ENCODE measurements at regions not wholly inside any gene's neighbourhood (a gene's known extent, or its start where the extent isn't known, plus 50 kb on each side); places are given as distances from the start of the nearest gene placed in this dataset.

DNA sequence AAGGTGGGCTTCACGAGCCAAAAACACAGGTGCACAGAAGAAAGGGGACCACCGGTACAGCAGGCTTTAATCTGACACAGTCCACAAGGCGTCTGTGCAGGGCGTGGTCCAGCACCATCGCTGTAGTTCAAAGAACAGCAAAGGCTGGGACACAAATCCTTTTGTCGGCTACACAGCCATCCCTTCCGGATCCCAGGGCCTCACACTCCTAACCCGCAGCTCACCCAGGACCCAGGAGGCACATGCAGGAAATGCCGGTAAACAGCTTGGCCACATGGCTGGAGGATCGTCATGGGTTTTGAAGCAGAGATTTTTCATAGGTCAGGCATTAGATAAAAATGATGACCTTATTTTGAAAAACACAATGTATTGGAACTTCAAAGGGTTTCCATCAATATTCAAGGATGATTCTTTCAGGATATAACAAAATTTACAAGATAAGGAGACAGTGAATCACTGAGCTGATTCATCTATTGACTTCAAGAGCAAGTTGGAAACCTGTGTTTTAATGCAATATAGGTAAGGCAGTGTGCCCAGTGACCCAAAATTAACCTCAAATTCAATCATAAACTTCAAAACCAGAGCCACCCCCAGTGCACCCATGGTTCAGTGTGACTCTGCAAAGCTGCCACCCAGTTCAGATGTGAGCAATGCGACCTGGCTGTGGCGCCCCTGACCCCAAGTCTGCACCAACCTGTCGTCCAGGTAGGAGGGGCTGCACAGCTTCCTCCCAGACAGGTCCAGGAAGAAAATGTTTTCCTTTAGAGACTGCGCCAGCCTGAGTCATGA, 74.4 kb downstream of the TMEM18 start:
- DNase-seq (ENCODE audit: low read depth in 1 of 2, low spot score in 1 of 2) = no peak
- in situ Hi-C loops (cut with HindIII; ENCODE audit: low pct_unique_long_range_greater_than_20kb, low sequenced_read_pairs) = no loop called here
- TF ChIP-seq JUND (IDR thresholded peaks at IDR 0.05; ENCODE audit: low read depth) = no peak

DNA sequence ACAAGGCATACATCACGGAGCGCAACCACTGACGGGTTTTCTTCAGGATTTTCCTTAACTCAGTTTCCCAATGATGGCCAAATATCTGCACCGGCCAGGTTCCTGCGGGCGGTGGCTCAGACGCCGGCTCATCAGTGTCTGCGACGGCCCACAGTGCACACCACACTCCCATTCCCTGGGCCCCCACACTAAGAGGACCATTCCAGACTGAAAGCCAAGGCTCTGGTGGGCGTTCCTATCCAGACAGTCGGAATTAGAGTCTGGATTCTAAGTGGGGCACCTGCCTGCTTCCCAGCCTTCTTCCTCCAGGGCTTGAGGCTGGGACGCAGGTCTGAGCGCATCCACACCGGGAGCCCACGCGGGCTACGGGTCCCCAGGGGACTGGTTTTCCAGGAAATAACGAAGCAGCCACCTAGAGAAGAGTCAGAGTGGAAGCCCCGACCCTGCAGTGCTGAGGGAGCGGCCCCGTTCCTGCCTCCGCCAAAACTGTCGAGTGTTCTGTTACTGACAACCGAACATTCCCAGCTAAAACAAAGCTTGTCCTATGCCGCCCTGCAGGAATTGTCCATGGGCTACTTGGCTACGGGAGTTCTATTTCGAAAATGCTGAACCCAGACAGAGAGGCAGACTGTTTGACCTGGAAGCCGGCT, 75.3 kb downstream of the TMEM18 start:
- in situ Hi-C loops (cut with HindIII; ENCODE audit: low pct_unique_long_range_greater_than_20kb, low sequenced_read_pairs) = no loop called here
- TF ChIP-seq JUND (IDR thresholded peaks at IDR 0.05; ENCODE audit: low read depth) = no peak
- no peak for DNase-seq (ENCODE audit: low read depth in 1 of 2, low spot score in 1 of 2)

GRCh38 chr2:601387-601698, 75.9 kb downstream of the TMEM18 start:
- no peak for DNase-seq (ENCODE audit: low read depth in 1 of 2, low spot score in 1 of 2)
- TF ChIP-seq JUND (IDR thresholded peaks at IDR 0.05; ENCODE audit: low read depth) = no peak
- in situ Hi-C loops (cut with HindIII; ENCODE audit: low pct_unique_long_range_greater_than_20kb, low sequenced_read_pairs) = no loop called here

DNA sequence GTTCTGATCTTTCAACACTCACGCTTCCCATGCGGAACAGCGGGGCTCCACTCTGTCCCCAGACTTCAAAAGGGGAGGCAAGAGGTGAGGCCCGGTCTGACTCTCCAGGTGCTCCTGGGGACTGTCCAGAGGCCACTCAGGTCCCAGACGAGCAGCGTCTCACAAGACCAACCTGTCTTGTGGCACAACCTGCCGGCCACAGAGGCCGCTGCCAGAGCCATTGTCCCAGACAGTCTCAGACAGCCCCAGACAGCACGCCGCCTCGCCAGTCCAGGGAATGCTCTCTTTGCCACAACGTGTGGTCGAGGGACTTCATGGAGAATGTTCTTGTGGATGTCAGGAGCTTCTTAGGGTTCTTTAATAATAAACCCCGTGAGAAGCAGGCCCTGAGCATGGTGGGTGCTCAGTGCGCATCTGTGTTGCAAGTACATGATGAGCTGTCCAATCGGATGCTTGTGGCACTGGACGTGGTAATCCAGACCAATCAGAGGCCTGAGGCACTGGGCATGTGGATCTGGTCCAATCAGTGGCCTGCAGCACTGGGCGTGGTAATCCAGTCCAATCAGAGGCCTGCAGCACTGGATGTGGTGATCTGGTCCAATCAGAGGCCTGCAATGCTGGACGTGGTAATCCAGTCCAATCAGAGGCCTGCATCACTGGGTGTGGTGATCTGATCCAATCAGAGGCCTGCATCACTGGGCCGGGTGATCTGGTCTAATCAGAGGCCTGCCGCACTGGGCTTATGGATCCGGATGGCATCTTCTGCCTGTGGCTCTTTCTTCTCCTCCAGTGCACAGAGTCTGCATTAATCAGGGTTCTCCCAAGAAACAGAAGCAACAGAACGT, 76.4 kb downstream of the TMEM18 start:
- peak in 1 of 2 experiments; percentile 4 for DNase-seq (ENCODE audit: low read depth in 1 of 2, low spot score in 1 of 2)
- in situ Hi-C loops (cut with HindIII; ENCODE audit: low pct_unique_long_range_greater_than_20kb, low sequenced_read_pairs) = no loop called here
- no peak for TF ChIP-seq JUND (IDR thresholded peaks at IDR 0.05; ENCODE audit: low read depth)

DNA sequence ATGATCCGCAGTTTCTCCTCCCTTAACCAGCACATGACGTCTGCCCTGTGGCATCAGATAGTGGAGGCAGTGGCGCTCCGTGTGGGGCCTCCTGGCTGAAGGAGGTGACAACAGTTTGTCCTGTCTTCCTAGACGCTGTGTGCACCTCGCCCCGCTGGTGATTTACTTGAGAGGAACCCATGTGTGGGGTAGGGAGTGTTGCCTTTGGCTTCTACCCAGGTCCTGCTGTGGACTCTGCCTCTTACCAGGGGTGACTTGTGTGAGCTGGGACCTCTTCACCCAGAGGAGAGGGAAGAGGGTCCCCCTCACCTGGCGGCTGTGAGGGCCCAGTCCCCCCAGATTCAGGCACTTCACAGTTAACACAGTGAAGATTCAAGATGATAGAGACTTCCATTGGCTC, 77.6 kb downstream of the TMEM18 start:
- no peak for TF ChIP-seq JUND (IDR thresholded peaks at IDR 0.05; ENCODE audit: low read depth)
- in situ Hi-C loops (cut with HindIII; ENCODE audit: low pct_unique_long_range_greater_than_20kb, low sequenced_read_pairs) = no loop called here
- no peak for DNase-seq (ENCODE audit: low read depth in 1 of 2, low spot score in 1 of 2)

- no peak for DNase-seq (ENCODE audit: low read depth in 1 of 2, low spot score in 1 of 2)
- TF ChIP-seq JUND (IDR thresholded peaks at IDR 0.05; ENCODE audit: low read depth) = no peak
- in situ Hi-C loops (cut with HindIII; ENCODE audit: low pct_unique_long_range_greater_than_20kb, low sequenced_read_pairs) = no loop called here
Observed at GRCh38 chr2:598058-598802, 79.0 kb downstream of the TMEM18 start.

DNA sequence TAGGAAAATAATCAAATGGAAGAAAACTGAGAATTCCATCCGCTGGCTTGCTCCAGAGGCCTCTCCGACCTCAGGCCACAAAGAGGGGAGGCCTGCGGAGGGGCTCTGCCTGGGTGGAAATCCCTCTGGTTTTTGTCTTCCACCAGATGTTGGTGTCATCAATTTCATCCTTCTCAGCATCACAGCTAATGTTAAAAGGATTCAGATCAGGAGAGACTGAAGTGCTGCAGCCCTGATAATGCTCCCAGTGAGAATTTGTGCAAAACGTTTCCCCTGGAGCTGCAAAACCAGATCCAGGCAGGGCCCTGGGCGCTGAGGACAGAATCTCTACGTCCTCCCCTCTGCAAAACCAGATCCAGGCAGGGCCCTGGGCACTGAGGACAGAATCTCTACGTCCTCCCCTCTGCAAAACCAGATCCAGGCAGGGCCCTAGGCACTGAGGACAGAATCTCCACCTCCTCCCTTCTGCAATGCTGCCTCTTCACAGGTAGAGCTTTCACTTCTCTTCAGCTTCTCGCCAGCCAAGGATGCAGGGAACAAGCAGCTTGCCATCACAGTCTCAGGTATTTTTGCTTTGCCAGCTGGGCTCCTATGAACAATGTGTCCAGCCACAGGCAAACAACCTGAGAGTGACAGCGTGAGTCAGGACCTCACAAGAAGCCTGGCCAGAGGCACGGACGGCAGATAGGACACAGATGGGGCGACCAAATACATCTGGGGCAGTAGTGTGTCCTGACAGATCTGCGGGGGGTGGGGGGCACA, 81.2 kb downstream of the TMEM18 start:
- DNase-seq (ENCODE audit: low read depth in 1 of 2, low spot score in 1 of 2) = peak in 1 of 2 experiments; percentile 19
- no peak for TF ChIP-seq JUND (IDR thresholded peaks at IDR 0.05; ENCODE audit: low read depth)
- in situ Hi-C loops (cut with HindIII; ENCODE audit: low pct_unique_long_range_greater_than_20kb, low sequenced_read_pairs) = no loop called here

DNA sequence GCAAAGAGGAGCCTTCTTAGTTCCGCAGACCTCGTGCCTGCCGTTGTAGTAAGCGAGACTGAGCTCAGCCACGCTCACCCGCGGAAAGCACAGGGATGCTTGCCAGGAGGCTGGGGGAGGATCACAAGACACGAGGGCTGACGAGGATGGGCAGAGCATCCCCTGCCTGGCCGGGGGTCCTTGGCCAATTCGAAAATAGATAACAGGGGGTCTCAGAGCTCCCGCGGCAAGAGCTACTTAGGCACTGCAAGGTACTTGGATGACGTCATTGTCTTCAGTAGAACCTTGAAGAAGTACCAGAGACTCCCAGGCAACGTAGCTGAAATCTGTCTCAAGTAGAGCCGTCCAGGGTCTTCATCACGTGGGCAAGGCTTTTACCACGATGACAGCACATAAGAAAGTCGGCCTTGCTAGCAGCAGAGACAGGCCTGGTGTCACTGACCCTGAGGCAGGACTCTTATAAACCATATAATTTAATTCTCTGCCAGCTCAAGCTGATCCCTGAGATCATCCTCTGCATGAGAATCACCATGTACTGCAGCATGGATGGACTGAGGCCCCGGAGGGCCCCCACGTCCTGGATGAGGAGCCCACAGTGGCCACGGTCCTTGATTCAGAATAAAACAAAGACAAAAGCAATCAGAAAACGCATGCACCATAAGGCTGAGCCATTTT, 81.9 kb downstream of the TMEM18 start:
- in situ Hi-C loops (cut with HindIII; ENCODE audit: low pct_unique_long_range_greater_than_20kb, low sequenced_read_pairs) = no loop called here
- TF ChIP-seq JUND (IDR thresholded peaks at IDR 0.05; ENCODE audit: low read depth) = no peak
- no peak for DNase-seq (ENCODE audit: low read depth in 1 of 2, low spot score in 1 of 2)

- in situ Hi-C loops (cut with HindIII; ENCODE audit: low pct_unique_long_range_greater_than_20kb, low sequenced_read_pairs) = no loop called here
- TF ChIP-seq JUND (IDR thresholded peaks at IDR 0.05; ENCODE audit: low read depth) = no peak
- DNase-seq (ENCODE audit: low read depth in 1 of 2, low spot score in 1 of 2) = no peak
Observed at GRCh38 chr2:594297-594949, 82.8 kb downstream of the TMEM18 start.

DNA sequence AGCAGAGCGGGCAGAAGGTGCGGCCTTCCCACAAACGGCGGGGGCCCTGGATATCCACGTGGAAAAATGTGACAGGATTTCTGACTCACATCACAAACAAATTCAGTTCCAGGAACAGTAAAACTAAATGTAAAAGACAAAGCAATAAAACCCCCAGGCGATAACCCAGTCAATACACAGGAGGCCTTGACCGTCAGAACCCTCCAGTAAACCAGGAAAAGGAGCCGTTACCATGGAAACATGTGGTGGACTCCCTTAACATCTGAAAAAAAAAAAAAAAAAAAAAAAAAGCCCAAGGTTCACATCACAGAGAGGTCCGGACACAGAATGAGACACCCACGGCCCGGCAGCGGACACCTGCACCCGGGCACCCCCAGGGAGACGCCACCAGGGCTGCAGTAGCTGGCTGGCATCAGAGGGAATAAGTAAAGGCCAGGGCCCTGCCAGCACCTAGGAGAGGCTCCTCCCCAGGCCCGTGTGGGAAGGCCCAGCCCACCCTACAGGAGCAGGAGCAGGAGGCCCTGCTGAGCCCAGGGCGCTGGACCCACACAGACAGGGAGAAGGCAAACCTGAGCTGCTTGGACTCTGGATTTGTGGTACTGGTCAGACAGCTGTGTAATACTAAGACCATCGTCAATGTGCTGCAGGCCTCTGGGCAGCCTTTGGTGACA, 83.7 kb downstream of the TMEM18 start:
- in situ Hi-C loops (cut with HindIII; ENCODE audit: low pct_unique_long_range_greater_than_20kb, low sequenced_read_pairs) = no loop called here
- TF ChIP-seq JUND (IDR thresholded peaks at IDR 0.05; ENCODE audit: low read depth) = no peak
- no peak for DNase-seq (ENCODE audit: low read depth in 1 of 2, low spot score in 1 of 2)

Measured in T47D (cell line).